HG03025 (cell line): ENCODE measurements at regions not wholly inside any gene's neighbourhood (a gene's known extent, or its start where the extent isn't known, plus 50 kb on each side); places are given as distances from the start of the nearest gene placed in this dataset.

Experiments used
- ATAC-seq: cut with Tn5 transposase; IDR thresholded peaks from one replicate; pipeline ENCODE4 v1.9.1; 2021; ENCODE audit warnings: mild to moderate bottlenecking, moderate library complexity; ENCODE audit not compliant: unreplicated experiment, low FRiP score

GRCh38 chr1:69485616-69486015 lies 82.1 kb upstream of the LRRC7 start:
- ATAC-seq = no peak

GRCh38 chr1:69491416-69491815 lies 76.3 kb upstream of the LRRC7 start:
- no peak for ATAC-seq

GRCh38 chr1:69492286-69492685 lies 75.4 kb upstream of the LRRC7 start:
- ATAC-seq = no peak

- no peak for ATAC-seq
These were observed 73.5 kb upstream of the LRRC7 start for GRCh38 chr1:69494221-69494620.

DNA sequence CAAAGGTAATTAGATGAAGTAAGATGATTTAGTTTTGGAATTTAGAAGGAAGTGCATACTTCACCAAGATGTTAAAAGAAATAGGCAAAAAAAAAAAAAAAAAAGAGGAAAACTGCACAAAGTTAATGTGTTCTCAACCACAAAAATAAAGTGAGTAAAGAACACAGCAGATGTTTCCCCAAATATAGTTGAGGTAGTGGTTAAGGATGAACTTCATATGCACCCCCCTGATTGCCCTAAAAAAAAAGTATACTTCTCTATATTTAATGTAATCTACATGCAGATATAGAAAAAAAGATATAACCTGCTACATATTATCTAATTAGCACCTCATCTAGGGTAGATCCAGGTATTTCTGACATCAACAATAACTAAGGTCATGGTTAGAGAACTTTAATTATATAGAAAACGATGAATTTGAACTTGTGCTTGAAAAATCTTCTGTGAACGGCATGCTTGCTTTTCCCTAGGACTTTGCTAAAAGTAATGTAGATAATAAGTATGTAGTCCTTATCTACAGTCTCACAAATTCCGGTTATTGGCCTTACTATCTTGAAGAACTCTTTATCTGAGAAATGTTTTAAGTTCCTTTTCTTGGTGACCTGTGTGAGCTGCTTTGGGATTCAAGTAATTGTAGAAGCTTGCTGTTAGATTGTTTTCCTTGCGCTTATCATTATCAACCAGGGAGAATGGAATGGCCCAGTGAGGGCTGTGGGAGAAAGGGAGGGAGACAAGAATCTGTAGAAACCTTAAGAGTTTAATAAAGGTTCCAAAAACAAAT lies 70.1 kb upstream of the LRRC7 start:
- no peak for ATAC-seq

DNA sequence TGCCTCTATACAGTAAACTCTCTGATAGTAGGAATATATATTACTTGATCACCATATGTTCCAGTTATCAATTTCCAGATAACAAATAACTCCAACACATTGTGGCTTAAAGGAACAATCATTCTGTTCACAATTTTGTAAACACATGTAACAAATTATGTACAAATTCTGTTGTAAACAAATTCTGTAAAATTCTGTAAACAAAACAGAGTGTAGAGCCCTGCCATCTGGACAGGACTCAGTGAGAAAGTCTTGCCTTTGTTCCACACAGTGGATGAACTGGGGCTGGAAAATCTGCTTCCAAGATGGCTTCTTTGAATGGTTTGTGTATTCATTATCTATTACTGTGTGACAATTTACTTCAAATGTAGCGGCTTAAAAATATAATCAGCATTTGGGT lies 69.0 kb upstream of the LRRC7 start:
- no peak for ATAC-seq

DNA sequence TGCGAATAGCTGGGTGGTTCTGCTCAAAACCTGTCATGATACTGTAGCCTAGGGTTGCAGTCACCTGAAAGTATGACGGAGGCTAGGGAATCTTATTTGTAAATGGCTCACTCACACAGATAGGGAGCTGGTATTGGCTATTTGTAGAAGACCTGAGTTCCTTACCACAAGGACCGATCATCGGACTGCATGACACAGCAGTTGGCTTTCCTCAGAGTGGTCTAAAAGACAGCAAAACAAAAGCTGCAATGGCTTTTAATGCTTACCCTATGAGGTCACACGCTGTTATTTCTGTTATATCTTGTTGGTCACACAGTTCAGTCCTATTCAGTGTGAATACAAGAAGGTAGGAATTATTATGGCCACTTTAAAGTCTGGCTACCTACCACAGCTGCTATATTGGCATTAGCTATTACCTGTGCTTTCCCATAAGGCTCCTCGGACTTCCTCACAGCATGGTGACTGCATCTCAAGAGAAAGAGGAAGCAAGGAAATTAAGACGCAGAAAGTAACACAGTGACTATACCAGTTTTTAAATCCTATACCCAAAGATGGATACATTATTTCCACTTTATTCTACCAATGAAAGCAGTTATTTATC lies 68.4 kb upstream of the LRRC7 start:
- ATAC-seq = no peak

GRCh38 chr1:69502991-69503390 lies 64.7 kb upstream of the LRRC7 start:
- no peak for ATAC-seq

GRCh38 chr1:69504730-69505252 lies 62.9 kb upstream of the LRRC7 start:
- no peak for ATAC-seq

- ATAC-seq = no peak
These were observed 61.4 kb upstream of the LRRC7 start for GRCh38 chr1:69506311-69506710.

DNA sequence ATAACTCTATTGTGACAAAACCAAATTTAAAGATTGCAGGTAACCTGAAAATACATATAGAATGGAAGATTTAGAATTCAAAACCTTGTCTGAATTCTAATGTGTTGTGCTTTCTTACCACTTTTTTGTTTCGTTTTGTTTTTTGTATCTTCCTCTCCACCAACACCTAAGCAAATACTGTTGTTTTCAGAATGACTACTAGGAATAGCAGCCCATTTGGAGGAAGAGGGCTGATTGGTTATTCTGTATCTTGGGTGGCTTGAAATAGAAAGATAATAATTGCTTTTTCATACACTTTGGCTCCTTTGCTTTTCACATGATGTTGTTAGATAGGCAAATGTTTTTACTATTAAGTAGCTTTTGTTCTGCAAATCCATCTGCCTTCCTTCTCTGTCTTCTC lies 61.0 kb upstream of the LRRC7 start:
- ATAC-seq = no peak

DNA sequence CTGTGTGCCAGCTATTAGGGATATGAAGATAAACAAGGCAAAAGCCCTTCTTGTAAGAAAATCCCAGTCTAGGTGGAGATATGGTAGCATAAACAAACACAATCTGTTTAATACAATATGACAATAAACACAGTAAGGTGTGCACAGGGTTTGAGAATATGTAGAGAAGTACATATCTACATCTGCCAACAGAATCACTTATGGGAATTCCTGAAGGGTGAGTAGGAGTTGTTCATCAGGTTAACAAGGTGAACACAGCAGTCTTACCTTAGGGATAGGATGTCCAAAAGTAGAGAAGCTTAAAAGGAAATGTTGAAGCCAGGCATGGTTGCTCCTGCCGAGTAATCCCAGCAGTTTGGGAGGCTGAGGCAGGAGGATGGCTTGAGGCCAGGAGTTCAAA lies 57.7 kb upstream of the LRRC7 start:
- ATAC-seq = no peak

- ATAC-seq = no peak
These were observed 56.1 kb upstream of the LRRC7 start for GRCh38 chr1:69511426-69512192.

DNA sequence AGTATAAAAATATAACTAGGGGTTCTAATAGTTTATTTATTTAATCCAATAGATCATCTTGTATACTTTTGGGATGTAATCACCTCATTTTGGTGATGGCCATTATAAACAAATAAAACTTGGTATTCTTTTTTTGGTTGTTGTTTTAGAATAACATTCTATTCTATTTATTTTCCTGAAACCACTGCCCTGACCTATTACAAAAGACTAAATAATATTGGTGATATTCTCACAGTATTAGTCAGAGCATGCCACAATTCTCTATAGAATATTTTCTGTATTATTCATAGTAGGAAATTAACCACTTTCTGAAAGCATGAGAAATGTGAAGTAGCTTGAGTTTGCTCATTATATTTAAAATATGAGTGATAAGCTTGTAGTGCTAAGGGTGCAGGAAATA lies 54.1 kb upstream of the LRRC7 start:
- ATAC-seq = no peak
